Choroid plexus epithelial cell (primary cell): ENCODE measurements at regions not wholly inside any gene's neighbourhood (a gene's known extent, or its start where the extent isn't known, plus 50 kb on each side); places are given as distances from the start of the nearest gene placed in this dataset.

Experiments used
- DNase-seq: peaks from one replicate; pipeline ENCODE4 v3.0.0-alpha.2; 2010; ENCODE audit warnings: low read depth
- H3K4me3 ChIP-seq: 2 replicates; pipeline ENCODE4 v1.5.1; 2011; ENCODE audit warnings: low read depth, mild to moderate bottlenecking, control low read depth, low read length, moderate library complexity
- TF ChIP-seq, protein P1 (sequence below): conservative IDR thresholded peaks from 2 replicates; pipeline ENCODE4 v1.5.1; 2011; ENCODE audit warnings: low read depth, mild to moderate bottlenecking, control low read depth, inconsistent platforms, low read length, moderate library complexity

DNA sequence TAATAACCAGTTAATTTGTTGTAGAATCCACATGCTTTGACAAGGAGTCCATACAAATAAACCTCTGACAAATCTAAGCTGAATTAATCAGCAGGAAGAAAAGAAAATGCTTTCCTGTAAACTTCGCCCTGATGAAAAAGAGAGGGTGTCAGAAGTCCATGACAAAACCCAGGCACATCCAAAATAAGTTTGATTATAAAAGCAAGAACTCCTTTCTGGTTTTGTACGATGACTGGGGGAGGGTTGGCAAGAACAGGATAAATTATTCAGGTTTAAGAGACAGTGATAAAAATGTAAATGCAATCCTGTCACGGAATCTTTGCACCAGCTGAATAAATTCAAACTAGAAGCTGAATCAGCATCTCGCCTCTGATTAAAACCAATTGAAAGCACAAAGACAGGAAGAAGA lies 469.2 kb upstream of the TNP1 start:
- DNase-seq = no peak
- H3K4me3 ChIP-seq = no peak overlapping the region
- TF ChIP-seq, protein P1, sequence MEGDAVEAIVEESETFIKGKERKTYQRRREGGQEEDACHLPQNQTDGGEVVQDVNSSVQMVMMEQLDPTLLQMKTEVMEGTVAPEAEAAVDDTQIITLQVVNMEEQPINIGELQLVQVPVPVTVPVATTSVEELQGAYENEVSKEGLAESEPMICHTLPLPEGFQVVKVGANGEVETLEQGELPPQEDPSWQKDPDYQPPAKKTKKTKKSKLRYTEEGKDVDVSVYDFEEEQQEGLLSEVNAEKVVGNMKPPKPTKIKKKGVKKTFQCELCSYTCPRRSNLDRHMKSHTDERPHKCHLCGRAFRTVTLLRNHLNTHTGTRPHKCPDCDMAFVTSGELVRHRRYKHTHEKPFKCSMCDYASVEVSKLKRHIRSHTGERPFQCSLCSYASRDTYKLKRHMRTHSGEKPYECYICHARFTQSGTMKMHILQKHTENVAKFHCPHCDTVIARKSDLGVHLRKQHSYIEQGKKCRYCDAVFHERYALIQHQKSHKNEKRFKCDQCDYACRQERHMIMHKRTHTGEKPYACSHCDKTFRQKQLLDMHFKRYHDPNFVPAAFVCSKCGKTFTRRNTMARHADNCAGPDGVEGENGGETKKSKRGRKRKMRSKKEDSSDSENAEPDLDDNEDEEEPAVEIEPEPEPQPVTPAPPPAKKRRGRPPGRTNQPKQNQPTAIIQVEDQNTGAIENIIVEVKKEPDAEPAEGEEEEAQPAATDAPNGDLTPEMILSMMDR = no peak

DNA sequence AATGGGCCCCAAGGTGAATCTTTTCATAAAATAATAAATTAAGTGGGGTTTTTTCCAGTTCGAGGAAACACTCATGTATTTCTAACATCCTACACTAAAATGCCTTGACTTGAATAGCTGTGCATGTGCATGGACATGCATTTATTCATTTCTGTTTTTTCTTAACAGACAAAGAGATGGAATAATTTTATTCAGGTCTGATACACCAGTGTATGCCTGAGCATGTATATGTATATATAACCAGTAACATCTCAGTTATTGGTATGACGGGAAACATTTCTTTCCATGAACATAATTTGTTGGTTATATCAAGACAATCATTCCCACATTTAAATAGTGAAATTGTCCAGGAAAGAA lies 468.7 kb upstream of the TNP1 start:
- no peak for DNase-seq
- no peak overlapping the region for H3K4me3 ChIP-seq
- TF ChIP-seq, protein P1 = no peak

DNA sequence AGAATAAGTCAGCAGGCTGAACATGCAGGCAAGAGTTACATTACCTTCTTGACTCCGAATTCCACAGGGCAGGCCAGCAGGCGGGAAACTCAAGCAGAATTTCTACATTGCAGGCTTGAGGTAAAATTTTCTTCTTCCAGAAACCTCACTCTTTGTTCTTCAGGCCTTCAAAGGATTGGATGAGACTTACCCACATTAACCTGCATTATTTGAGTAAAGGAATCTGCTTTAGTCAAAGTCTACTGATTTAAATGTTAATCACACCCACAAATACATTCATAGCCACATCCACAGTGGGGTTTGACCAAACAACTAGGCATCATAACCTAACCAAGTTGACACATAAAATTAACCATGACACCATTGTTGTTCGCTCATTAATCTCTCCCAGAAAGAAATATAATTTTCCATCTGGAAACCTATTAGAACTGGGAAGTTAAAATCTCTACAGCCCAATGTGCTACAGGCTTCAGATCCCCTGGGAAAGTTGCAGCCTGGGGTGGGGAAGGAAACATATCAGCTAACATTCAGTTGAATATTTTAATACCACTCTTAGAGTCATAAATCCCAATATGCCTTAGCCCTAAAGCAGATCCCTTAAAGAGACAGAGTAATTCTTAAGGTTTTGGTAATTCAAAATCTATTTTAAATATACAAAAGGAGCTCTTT lies 468.2 kb upstream of the TNP1 start:
- TF ChIP-seq, protein P1 = no peak
- DNase-seq = no peak
- H3K4me3 ChIP-seq = no peak overlapping the region

DNA sequence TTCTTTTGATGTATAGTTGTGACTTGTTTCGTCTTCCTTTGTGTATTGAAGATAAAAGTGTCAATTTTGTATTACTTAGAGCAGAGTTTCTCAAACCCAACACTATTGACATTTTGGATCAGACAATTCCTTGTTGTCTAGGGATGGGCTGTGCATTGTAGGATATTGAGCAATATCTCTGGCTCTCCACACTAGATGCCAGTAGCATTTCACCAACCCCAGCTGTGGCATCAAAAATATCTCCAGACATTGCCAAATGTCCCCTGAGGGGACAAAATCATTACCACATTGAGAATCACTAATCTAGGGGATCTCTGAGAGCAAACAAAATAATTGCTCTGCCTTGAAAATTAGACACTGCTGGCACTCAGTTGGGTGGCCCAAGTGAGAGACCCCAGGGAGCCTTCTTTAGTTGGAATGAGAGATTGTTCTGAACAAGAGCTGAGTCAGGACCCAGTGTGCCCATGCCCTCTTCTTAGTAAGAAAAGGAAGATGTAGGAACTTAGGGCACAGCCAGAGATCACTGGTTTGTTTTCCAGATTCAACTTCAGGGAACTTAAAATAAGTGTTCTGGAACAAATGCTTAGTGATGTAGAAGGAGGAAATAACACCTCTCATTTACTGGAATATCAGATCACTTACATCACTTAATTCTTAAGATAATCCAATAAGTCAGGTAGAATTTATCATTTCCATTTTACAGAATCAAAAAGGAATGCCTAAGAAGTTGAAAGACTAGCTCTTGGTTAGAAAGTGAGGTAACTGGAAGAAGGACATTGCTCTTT lies 466.6 kb upstream of the TNP1 start:
- H3K4me3 ChIP-seq = no peak overlapping the region
- TF ChIP-seq, protein P1 = no peak
- no peak for DNase-seq

DNA sequence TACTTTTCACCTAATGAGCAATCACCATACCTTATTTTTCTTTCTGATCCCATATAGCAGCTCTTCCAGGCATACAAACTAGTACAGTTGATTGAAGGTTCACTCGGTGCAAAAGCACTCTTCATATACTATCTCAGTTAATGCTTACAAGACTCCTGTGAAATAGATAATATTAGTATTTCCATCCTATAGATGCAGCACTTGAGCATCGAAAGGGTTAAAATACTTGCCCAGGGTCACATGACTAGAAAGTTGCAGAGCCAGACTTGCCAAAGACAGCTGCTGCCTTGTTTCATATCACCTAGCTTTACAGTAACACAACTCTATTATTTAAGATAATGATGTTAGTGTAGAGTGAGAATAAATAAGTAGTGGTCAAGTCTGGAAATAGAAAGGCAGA lies 466.0 kb upstream of the TNP1 start:
- DNase-seq = no peak
- TF ChIP-seq, protein P1 = no peak

DNA sequence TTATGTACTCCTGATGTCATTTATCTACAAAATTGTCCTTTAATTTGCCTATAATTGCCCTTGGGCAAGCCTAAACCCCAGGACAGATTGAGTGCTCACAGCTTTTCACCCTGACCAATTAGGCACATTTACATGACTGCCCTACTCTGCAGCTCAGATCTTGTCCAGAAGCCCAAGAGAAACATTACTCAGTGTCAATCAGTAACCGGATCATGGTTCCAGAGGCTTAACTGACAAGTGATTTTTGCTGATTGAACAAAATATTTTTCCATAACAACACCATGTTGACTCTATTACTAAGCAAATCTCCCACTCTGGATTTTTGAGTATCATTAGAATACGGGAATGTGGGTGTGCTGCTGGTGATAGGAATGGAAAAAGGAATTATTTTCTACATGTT lies 465.4 kb upstream of the TNP1 start:
- TF ChIP-seq, protein P1 = no peak
- no peak overlapping the region for H3K4me3 ChIP-seq
- DNase-seq = no peak

More for the DNA sequence above, 466.0 kb upstream of the TNP1 start:
- H3K4me3 ChIP-seq = no peak overlapping the region

DNA sequence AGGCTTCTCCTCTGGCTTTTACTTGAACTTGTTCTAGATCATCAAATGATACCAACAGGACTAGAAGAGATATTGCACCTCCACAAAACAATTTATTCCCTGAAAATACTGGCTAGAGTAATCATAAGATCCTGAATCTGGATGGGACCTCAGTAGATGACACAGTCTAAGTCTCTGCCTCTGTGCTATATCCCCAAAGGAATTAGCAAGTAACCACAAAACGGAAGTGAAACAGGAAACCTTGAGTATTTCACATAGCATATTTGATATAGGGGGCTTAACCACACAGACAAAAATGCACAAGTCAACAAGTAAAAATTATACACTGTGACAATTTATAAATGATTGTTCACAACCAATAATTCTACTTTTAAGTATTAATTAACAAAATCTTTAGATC lies 456.9 kb upstream of the TNP1 start:
- TF ChIP-seq, protein P1 = no peak
- DNase-seq = peak; percentile 78
- H3K4me3 ChIP-seq = no peak overlapping the region
